ENCODE measurements at regions not wholly inside any gene's neighbourhood (a gene's known extent, or its start where the extent isn't known, plus 50 kb on each side); places are given as distances from the start of the nearest gene placed in this dataset.

- H3K27ac ChIP-seq (ENCODE audit: low read depth, low read length): no peak overlapping the region
- 88 to 93% (median 90%) methylated on average over 2 of the region's 2 CpGs for WGBS, 3 donors
These were observed 556.4 kb upstream of the CPEB2 start for GRCh38 chr4:14445882-14446281.

DNA sequence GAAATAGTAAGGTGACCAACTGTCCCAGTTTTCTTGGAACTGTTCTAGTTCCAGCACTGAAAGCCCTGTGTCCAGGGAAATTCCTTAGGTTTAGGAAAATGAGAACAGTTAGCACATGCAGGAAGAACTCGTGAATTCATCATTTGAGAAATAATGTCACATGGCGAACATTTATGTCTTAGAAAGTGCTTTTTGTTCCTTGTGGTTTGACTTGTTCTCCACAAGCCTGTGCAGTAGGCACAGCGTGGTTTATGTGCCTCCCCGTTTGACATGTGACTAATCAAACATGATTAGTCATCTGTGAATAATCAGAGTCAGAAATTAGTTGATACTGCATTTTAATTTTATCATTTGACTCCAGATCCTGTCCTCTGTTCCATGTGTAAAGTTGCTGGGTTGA lies 556.0 kb upstream of the CPEB2 start:
- H3K27ac ChIP-seq (ENCODE audit: low read depth, low read length): no peak overlapping the region
- 44 to 61% (median 50%) methylated on average over 4 of the region's 4 CpGs for WGBS, 3 donors

DNA sequence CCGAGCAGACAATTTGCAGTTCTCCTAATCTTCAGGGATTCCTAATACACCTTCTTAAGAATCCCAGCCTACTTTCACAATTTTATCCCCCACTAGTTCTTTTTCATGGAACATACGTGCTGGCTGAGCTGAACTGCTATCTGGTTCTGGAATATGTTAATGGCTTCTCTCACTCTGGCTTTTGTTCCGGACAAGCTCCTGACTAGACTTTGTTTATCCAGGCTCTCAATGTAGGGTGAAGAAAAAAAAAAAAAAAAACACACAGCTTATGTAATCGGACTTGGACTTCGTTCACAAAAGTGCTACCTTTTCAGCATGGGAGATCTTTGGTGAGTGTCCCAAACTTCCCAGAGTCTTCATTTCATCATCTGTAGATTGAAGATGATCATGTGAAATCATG lies 555.4 kb upstream of the CPEB2 start:
- 37 to 73% (median 62%) methylated on average over 5 of the region's 5 CpGs for WGBS, 3 donors
- H3K27ac ChIP-seq (ENCODE audit: low read depth, low read length): no peak overlapping the region

- 66 to 76% (median 72%) methylated on average over 2 of the region's 2 CpGs for WGBS, 3 donors
- no peak overlapping the region for H3K27ac ChIP-seq (ENCODE audit: low read depth, low read length)
These were observed 553.0 kb upstream of the CPEB2 start for GRCh38 chr4:14449308-14449707.

- H3K27ac ChIP-seq (ENCODE audit: low read depth, low read length): no peak overlapping the region
- 78 to 93% (median 91%) methylated on average over 12 of the region's 12 CpGs for WGBS, 3 donors
These were observed 550.3 kb upstream of the CPEB2 start for GRCh38 chr4:14452001-14452400.

- WGBS, 3 donors: 55 to 62% (median 59%) methylated on average over 6 of the region's 6 CpGs
- no peak overlapping the region for H3K27ac ChIP-seq (ENCODE audit: low read depth, low read length)
These were observed 549.5 kb upstream of the CPEB2 start for GRCh38 chr4:14452764-14453163.

- WGBS, 3 donors: 89 to 95% (median 90%) methylated on average over 2 of the region's 2 CpGs
- no peak overlapping the region for H3K27ac ChIP-seq (ENCODE audit: low read depth, low read length)
These were observed 543.8 kb upstream of the CPEB2 start for GRCh38 chr4:14458463-14458862.

- H3K27ac ChIP-seq (ENCODE audit: low read depth, low read length): no peak overlapping the region
- 94 to 98% (median 97%) methylated on average over 1 of the region's 1 CpG for WGBS, 3 donors
These were observed 537.2 kb upstream of the CPEB2 start for GRCh38 chr4:14465057-14465456.

- WGBS, 3 donors: 79 to 85% (median 80%) methylated on average over 5 of the region's 5 CpGs
- H3K27ac ChIP-seq (ENCODE audit: low read depth, low read length): no peak overlapping the region
These were observed 536.8 kb upstream of the CPEB2 start for GRCh38 chr4:14465507-14465906.

GRCh38 chr4:14478504-14478903 lies 523.8 kb upstream of the CPEB2 start:
- H3K27ac ChIP-seq (ENCODE audit: low read depth, low read length): no peak overlapping the region
- WGBS, 3 donors: 96% methylated on average over 5 of the region's 5 CpGs

- H3K27ac ChIP-seq (ENCODE audit: low read depth, low read length): no peak overlapping the region
- 89 to 97% (median 95%) methylated on average over 1 of the region's 1 CpG for WGBS, 3 donors
These were observed 505.9 kb upstream of the CPEB2 start for GRCh38 chr4:14496408-14496807.

GRCh38 chr4:14496969-14497368 lies 505.3 kb upstream of the CPEB2 start:
- H3K27ac ChIP-seq (ENCODE audit: low read depth, low read length): no peak overlapping the region

- no peak overlapping the region for H3K27ac ChIP-seq (ENCODE audit: low read depth, low read length)
- WGBS, 3 donors: 70 to 78% (median 72%) methylated on average over 2 of the region's 2 CpGs
These were observed 498.1 kb upstream of the CPEB2 start for GRCh38 chr4:14504162-14504561.

- WGBS, 3 donors: 76 to 80% (median 76%) methylated on average over 4 of the region's 4 CpGs
- H3K27ac ChIP-seq (ENCODE audit: low read depth, low read length): no peak overlapping the region
These were observed 488.8 kb upstream of the CPEB2 start for GRCh38 chr4:14513471-14513870.

DNA sequence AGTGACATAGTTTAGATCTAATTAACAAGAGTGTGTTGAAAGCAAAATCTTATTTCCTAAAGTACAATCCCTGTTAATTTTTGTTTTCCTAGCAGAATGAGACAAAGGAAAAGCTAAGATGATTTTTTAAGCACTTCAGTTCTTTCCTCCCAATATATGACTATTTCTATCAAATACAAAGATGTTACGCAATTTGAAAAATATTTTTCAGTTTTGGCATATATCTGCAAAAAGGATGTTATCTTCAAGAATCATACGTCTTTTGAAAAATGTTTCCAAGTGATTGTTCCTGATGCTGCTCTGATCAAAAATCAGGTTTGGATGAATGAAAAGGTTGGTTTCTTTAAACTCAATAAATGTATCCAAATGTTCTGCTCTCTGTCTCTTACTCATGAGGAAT lies 486.7 kb upstream of the CPEB2 start:
- 77 to 90% (median 82%) methylated on average over 2 of the region's 2 CpGs for WGBS, 3 donors

GRCh38 chr4:14518136-14518535 lies 484.1 kb upstream of the CPEB2 start:
- H3K27ac ChIP-seq (ENCODE audit: low read depth, low read length): no peak overlapping the region
- 31 to 59% (median 41%) methylated on average over 2 of the region's 2 CpGs for WGBS, 3 donors

More for the DNA sequence above, 486.7 kb upstream of the CPEB2 start:
- no peak overlapping the region for H3K27ac ChIP-seq (ENCODE audit: low read depth, low read length)

DNA sequence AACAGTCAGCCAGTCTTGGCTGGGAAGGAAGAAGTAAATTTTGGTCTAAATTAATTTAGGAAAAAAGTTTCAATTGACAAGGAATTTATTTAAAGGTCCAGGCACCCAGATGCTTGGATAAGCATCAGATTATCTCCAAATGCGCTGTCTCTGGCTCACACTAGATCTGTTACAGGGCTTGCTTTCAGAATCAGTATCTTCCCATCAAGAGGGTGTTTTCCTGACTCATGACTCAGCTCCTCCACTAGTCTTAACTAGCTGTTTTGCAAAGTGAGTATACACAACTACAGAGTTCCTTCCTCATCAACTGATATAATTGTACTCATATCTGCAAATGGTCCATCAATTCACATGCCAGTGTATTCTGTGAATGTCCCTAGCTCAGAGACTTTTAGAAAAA lies 482.1 kb upstream of the CPEB2 start:
- 63 to 71% (median 64%) methylated on average over 1 of the region's 1 CpG for WGBS, 3 donors
- no peak overlapping the region for H3K27ac ChIP-seq (ENCODE audit: low read depth, low read length)

DNA sequence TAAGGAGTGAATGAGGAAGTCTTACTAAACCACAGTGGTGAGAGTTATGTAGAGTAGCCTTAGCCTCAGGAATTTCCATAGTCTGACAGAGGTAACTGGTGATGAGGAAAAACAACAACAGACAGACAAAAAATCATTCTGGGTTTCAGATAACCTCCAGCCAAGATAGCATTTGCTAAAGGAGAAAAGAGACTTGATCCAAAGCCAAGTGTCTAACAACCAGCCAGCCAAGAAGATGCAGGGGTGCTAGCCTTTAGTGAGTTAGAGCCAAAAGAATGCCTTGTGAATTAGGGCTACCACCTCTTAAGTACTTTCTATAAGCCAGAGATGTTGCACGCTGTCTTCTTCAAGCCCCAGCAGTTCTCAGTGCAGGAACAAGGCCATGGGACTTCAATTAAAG lies 478.0 kb upstream of the CPEB2 start:
- 76 to 92% (median 88%) methylated on average over 1 of the region's 1 CpG for WGBS, 3 donors
- no peak overlapping the region for H3K27ac ChIP-seq (ENCODE audit: low read depth, low read length)

DNA sequence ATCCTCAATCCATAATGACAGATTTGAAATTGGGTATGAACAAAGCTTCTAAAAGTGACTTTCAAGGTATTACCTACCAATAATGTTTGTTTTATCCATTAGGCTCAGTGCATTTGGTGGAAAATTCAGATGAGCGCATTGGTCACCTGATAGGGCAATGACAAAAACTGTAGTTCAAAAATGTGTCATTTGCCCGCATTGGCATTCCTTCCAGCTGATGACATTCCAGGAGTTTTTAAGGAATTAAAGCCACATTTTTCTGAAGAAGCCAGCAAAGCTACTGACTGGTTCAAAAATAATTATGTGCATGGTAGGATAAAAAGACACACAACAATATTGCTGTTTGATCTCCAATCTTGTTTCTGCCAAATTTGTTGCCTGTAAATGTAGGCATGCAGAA lies 473.4 kb upstream of the CPEB2 start:
- no peak overlapping the region for H3K27ac ChIP-seq (ENCODE audit: low read depth, low read length)
- WGBS, 3 donors: 85 to 91% (median 90%) methylated on average over 2 of the region's 2 CpGs

DNA sequence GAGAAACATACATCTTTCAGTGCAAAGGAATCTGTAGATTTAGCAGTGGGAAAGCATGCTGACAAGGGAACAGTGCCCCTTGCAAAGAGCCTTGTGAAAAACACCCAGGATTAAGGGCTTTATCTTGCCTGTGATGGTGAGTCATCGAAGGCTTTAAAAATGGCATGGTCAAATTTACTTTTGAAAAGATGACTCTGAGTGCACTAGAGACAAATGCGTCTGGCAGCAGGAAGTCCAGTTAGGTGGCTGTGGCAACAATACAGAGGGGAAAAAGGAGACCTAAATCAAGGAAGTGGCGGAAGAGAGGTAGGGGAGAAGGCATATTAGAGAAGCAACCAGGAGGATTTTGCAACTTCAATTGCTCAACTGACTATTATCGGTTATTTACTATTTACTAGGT lies 472.6 kb upstream of the CPEB2 start:
- WGBS, 3 donors: 37 to 67% (median 55%) methylated on average over 4 of the region's 4 CpGs
- no peak overlapping the region for H3K27ac ChIP-seq (ENCODE audit: low read depth, low read length)

DNA sequence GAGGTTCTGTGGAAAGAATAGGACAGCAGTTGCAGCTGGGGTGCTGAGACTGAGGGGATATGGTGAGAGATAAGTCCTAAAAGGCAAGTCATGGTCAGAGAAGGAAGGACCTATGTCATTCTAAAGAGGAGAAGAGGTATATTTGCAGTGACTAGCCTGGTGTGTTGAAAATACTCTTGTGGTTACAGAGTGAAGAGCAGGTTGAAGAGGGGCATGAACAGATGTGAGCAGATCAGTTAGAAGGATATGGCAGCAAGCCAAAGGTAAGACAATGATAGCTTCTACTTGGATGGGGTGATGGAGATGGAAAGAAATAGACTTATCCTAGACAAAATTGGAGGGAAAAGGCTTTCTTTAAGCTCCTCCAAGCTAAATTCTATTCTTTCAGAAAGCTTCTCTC lies 469.8 kb upstream of the CPEB2 start:
- H3K27ac ChIP-seq (ENCODE audit: low read depth, low read length): no peak overlapping the region

All from adipose tissue (tissue), 3 donors.